Activated T-helper 1 cell treated with anti-CD3 and anti-CD28 coated beads, Interleukin-12 subunit alpha, Interleukin-12 subunit beta, Interleukin-2, Interleukin-4 antibody, amounts not matched to agents 30 ng/mL and 10 ng/mL and 1 ng/mL, durations not matched to agents 14 hours and 24 hours and 36 hours (primary cell): ENCODE measurements at regions not wholly inside any gene's neighbourhood (a gene's known extent, or its start where the extent isn't known, plus 50 kb on each side); places are given as distances from the start of the nearest gene placed in this dataset.
"Not testable (repeated sequence)": the region's sequence is repeated elsewhere in the genome, so short reads cannot be mapped to it uniquely, and the experiment has no call there.

ENCODE experiments used
- DNase-seq: peaks from one replicate; pipeline ENCODE4 v3.0.0; 2021; ENCODE audit warnings: low spot score
- H3K27ac Mint-ChIP-seq: one replicate; pipeline ENCODE4 v1.8.0; 2021; ENCODE audit warnings: mild to moderate bottlenecking, mixed read lengths
- H3K27me3 Mint-ChIP-seq: one replicate; pipeline ENCODE4 v1.8.0; 2022; ENCODE audit warnings: mild to moderate bottlenecking, moderate library complexity, mixed read lengths; ENCODE audit not compliant: insufficient read depth
- H3K36me3 Mint-ChIP-seq: one replicate; pipeline ENCODE4 v1.8.0; 2021; ENCODE audit warnings: low read depth, mixed read lengths
- H3K4me1 Mint-ChIP-seq: one replicate; pipeline ENCODE4 v1.8.0; 2021; ENCODE audit warnings: low read depth, mixed read lengths
- H3K4me3 Mint-ChIP-seq: one replicate; pipeline ENCODE4 v1.8.0; 2021; ENCODE audit warnings: mild to moderate bottlenecking, moderate library complexity, mixed read lengths
- H3K9me3 Mint-ChIP-seq: one replicate; pipeline ENCODE4 v1.8.0; 2021; ENCODE audit warnings: mixed read lengths
- intact Hi-C: fragments of 100-400 bp; cut with micrococcal nuclease; formaldehyde crosslinking; loops from one replicate; pipeline ENCODE4 v1.15.1; 2024

DNA sequence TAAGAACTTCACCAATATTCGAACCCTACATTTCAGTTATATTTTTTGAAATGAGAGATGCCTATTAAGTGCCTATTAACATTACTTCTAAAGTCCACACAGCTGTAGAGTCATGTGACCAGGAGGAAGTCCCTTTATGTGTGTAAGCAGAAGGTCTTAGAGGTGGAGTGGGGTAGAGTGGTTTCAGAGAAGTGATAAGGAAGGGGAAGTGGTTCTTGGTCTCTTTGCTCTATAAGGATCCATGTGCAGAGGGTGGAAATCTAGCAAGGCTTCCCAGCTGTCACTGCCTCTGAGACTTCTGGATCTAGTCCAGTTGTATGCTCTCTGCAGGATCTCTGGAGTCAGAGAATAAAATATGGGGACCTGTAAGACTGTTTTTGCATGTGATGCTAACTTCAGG is 673.9 kb downstream of the FLRT2 start:
- Mint-ChIP-seq H3K4me1 (no peaks in the 10 kb centered on the region), H3K36me3 (no peaks in the 10 kb centered on the region), H3K4me3 (no peak overlapping the region), H3K27me3 (peaks cover 1% of the 10 kb centered on the region), H3K9me3 (peaks cover 15% of the 10 kb centered on the region), H3K27ac (no peak overlapping the region)
- no peak for DNase-seq
- intact Hi-C loops = no loop called here

DNA sequence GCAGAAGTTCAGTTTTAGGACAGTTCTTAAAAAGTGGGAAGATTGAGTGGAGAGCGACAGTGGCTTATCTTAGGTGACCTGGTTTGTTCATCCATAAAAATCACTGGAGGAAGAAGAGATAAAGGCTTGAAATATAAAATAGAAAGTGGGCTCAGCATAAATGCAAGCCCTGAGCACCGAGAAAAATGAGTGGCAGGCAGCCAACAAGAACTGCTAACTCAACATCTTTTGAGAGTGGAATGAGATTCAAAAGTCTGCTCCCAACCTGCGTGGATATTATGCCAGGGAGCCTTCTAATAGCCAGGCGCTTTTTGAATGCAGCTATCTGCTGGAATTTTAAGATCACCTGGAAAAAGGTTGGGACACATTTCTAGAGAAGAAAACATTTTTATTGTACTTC is 666.5 kb downstream of the FLRT2 start:
- Mint-ChIP-seq H3K36me3 (no peaks in the 10 kb centered on the region), H3K4me1 (no peaks in the 10 kb centered on the region), H3K4me3 (no peak overlapping the region), H3K27ac (no peak overlapping the region), H3K9me3 (peaks cover 12% of the 10 kb centered on the region), H3K27me3 (peaks cover 1% of the 10 kb centered on the region)
- DNase-seq = no peak
- intact Hi-C loops = no loop called here

DNA sequence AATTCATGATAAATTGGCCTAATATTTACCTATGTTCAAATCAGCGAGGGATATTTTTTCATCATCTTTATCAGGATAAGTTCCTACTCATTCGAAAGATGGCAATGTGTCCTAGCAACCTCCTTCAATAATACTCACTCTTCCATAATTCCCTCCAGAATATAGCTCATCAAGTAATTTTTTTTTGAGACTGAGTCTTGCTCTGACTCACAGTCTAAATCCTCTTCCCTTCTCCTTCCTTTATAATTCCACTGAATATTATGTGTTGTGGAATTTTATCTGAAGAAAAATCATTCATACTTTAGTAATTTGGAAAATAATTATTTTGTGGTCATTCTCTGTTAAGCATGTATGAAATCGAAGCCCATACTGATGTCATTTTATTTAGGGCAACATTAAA is 663.8 kb downstream of the FLRT2 start:
- intact Hi-C loops = no loop called here
- Mint-ChIP-seq H3K27me3 (no peaks in the 10 kb centered on the region), H3K36me3 (no peaks in the 10 kb centered on the region), H3K4me3 (no peak overlapping the region), H3K9me3 (peaks cover 4% of the 10 kb centered on the region), H3K4me1 (no peaks in the 10 kb centered on the region), H3K27ac (no peak overlapping the region)
- DNase-seq = no peak

DNA sequence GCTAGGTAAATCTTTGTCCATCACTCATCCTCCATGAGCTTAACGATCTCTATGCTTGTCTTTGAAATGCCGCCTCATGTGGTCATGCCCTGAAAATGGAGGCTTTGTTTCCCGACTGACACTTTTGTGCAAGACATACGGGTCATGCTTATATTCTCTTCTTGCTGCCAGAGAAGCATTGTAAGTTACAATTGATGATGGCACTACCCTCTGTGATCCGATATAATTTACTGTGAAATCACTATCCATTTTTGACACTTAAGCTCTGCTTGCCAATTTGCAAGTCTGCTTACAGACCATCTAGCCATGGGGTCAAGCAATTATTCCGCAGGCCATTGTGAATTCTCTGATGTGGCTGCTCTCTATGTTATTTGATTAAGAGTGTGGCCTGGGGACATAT is 650.0 kb downstream of the FLRT2 start:
- H3K4me1 Mint-ChIP-seq = no peaks in the 10 kb centered on the region
- no peaks in the 10 kb centered on the region for H3K27me3 Mint-ChIP-seq
- intact Hi-C loops = no loop called here
- H3K27ac Mint-ChIP-seq = no peak overlapping the region
- H3K36me3 Mint-ChIP-seq = no peaks in the 10 kb centered on the region
- peaks cover 6% of the 10 kb centered on the region for H3K9me3 Mint-ChIP-seq
- H3K4me3 Mint-ChIP-seq = no peak overlapping the region
- DNase-seq = no peak

DNA sequence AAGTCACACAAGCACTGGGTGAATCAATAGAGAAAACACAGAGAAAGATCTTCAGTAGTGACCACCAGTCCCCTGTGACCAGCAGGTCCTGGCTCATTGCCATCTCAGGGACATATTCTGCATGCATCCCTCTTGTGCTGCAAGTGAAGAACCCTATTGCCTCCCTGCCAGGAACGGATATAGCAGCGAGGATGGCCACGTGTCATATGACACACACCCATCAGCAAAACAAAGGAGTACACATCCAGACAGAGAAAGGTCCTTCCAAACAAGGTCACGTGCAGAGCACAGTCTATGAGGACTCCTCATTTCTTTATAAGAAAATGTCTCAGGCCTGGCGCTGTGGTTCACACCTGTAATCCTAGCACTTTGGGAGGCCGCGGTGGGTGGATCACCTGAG is 638.4 kb downstream of the FLRT2 start:
- Mint-ChIP-seq H3K27ac (no peak overlapping the region), H3K4me1 (no peaks in the 10 kb centered on the region), H3K27me3 (no peaks in the 10 kb centered on the region), H3K36me3 (no peaks in the 10 kb centered on the region), H3K4me3 (no peak overlapping the region), H3K9me3 (no peaks in the 10 kb centered on the region)
- no peak for DNase-seq
- intact Hi-C loops = no loop called here

DNA sequence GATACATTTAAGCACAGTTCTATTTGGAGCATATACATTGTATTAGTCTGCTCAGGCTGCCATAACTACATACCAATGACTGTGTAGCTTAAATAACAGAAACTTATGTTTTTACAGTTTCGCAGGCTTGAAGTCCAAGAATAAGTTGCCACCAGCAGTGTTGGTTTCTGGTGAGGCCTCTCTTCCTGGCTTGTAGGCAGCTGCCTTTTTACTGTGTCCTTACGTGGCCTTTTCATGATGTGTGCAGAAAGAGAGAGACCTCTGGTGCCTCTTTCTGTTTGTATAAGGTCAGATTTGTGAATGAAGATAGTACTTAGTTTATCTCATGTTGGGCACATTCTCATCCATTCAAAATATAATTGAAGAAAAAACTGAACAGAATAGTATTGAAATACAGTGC is 636.6 kb downstream of the FLRT2 start:
- Mint-ChIP-seq H3K36me3 (no peaks in the 10 kb centered on the region), H3K27me3 (no peaks in the 10 kb centered on the region), H3K4me3 (no peak overlapping the region), H3K4me1 (no peaks in the 10 kb centered on the region), H3K9me3 (no peaks in the 10 kb centered on the region), H3K27ac (no peak overlapping the region)
- DNase-seq = no peak
- intact Hi-C loops = no loop called here

DNA sequence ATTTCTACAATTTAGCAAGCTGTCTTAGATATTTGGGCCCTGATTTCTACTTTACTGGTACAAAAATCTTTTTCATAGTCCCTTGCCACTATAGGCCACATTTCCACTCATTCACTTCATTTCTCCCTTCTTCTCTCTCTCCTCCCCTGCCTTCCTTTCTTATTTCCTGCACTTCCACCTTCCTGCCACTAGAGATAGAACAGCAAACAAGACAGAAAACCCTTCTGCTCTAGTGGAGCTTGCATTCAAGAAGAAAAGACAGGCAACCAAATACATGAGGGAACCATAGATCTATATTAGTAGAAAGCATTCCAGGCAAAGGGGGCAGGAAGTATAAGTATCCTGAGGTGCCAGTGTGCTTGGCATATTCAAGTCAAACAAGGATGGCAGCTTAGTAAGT is 623.5 kb downstream of the FLRT2 start:
- no peaks in the 10 kb centered on the region for H3K4me1 Mint-ChIP-seq
- H3K27me3 Mint-ChIP-seq = no peaks in the 10 kb centered on the region
- no peaks in the 10 kb centered on the region for H3K36me3 Mint-ChIP-seq
- DNase-seq = no peak
- no peaks in the 10 kb centered on the region for H3K9me3 Mint-ChIP-seq
- intact Hi-C loops = no loop called here
- no peak overlapping the region for H3K27ac Mint-ChIP-seq
- H3K4me3 Mint-ChIP-seq = no peak overlapping the region

DNA sequence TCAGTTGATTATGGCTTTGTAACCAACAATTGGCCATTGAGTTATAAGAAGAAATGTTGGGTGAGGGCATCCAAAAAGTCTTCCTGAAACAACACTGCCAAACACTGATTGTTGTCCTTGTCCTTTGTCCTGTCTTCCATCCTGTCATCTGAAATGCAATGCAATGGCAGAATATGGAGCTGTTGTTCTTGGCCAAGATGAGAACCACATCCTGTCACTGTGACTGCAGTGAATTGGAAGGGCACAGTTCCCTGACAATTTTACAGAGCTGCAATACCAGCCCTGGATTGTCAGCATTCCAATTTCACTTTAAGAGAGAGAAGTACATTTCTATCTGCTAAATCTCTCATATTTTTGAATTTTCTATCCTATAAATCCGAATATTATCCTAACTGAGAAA is 613.3 kb downstream of the FLRT2 start:
- H3K4me3 Mint-ChIP-seq = no peak overlapping the region
- no peaks in the 10 kb centered on the region for H3K27me3 Mint-ChIP-seq
- H3K27ac Mint-ChIP-seq = no peak overlapping the region
- DNase-seq = no peak
- intact Hi-C loops = no loop called here
- H3K36me3 Mint-ChIP-seq = no peaks in the 10 kb centered on the region
- no peaks in the 10 kb centered on the region for H3K4me1 Mint-ChIP-seq
- H3K9me3 Mint-ChIP-seq = peaks cover 8% of the 10 kb centered on the region

DNA sequence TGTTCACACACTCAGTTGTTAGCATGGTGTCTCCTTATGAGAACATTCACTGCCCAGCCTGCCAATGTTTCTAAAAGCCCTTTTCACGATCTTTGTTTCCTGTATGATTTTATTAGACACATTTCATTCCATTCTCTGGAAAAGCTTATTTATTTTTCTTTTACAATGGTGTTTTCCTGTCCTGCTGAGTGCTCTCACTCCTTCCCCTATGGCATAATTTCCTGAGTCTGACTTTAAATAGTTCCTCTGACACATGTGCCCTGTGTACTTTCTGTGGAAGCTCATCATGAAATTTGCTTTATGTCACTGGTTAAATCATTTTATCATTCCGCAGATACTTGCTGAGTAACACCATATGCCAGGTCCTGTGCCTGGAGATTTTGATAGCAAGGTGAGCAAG is 612.0 kb downstream of the FLRT2 start:
- intact Hi-C loops = no loop called here
- Mint-ChIP-seq H3K27ac (no peak overlapping the region), H3K27me3 (no peaks in the 10 kb centered on the region), H3K36me3 (no peaks in the 10 kb centered on the region), H3K4me1 (no peaks in the 10 kb centered on the region), H3K4me3 (no peak overlapping the region), H3K9me3 (peaks cover 8% of the 10 kb centered on the region)
- DNase-seq = no peak

DNA sequence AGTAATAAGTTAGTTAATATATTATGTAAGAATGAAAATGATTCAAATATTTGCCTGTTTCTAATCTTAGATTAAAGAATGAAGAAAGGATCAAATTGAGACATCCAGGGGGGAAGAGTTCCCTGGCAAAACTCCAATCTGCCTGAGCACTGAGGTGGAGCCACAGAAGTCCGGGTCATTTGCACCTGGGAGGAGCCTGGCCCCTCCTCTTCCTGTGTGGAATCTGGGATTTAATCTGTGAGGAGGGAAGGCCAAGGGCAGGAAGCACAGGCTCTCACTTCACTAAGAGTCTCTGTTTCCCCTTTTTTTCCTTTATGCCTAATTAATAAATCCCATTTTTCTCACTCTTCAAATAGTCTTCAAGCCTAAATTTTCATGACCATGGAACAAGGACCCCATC is 599.5 kb downstream of the FLRT2 start:
- Mint-ChIP-seq H3K27me3 (no peaks in the 10 kb centered on the region), H3K4me3 (no peak overlapping the region), H3K9me3 (no peaks in the 10 kb centered on the region), H3K4me1 (no peaks in the 10 kb centered on the region), H3K27ac (no peak overlapping the region), H3K36me3 (no peaks in the 10 kb centered on the region)
- no peak for DNase-seq
- intact Hi-C loops = no loop called here

DNA sequence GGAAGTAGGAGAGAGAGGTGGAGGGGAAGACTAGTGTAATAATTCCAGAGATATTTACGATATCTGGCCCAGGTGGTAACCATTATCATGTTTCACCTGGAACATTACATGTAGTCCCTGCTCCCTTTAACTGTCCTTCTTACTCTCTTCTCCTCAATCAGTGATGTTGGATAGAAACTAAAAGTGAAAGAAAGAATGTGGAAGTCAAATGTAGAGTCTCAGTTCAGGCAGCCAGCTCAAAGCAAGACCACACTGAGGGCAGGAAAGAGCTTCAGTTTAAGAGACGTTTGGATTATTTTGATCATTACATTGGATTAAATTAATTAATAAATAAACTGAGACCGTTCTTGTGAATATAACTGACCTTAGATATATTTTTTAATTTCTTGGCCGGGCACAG is 594.4 kb downstream of the FLRT2 start:
- H3K4me1 Mint-ChIP-seq = peaks cover 7% of the 10 kb centered on the region
- DNase-seq = no peak
- H3K9me3 Mint-ChIP-seq = peaks cover 4% of the 10 kb centered on the region
- no peaks in the 10 kb centered on the region for H3K36me3 Mint-ChIP-seq
- no peaks in the 10 kb centered on the region for H3K27me3 Mint-ChIP-seq
- H3K4me3 Mint-ChIP-seq = no peak overlapping the region
- intact Hi-C loops = no loop called here
- H3K27ac Mint-ChIP-seq = no peak overlapping the region

DNA sequence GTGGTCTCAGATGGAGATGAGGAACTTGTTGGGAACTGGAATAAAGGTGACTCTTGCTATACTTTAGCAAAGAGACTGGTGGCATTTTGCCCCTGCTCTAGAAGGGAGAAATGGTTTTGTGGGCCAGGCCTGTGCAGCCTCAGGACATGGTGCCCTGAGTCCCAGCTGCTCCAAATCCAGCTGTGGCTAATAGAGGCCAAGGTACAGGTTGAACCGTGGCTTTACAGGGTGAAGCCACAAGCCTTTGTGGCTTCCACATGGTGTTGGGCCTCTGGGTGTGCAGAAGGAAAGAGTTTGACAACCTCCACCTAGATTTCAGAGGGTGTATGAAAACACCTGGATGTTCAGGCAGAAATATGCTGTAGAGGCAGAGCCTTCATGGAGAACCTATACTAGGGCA is 586.0 kb downstream of the FLRT2 start:
- H3K27ac Mint-ChIP-seq = no peak overlapping the region
- intact Hi-C loops = no loop called here
- peaks cover 17% of the 10 kb centered on the region for H3K9me3 Mint-ChIP-seq
- no peaks in the 10 kb centered on the region for H3K4me1 Mint-ChIP-seq
- H3K4me3 Mint-ChIP-seq = no peak overlapping the region
- no peaks in the 10 kb centered on the region for H3K36me3 Mint-ChIP-seq
- H3K27me3 Mint-ChIP-seq = no peaks in the 10 kb centered on the region
- DNase-seq = no peak

DNA sequence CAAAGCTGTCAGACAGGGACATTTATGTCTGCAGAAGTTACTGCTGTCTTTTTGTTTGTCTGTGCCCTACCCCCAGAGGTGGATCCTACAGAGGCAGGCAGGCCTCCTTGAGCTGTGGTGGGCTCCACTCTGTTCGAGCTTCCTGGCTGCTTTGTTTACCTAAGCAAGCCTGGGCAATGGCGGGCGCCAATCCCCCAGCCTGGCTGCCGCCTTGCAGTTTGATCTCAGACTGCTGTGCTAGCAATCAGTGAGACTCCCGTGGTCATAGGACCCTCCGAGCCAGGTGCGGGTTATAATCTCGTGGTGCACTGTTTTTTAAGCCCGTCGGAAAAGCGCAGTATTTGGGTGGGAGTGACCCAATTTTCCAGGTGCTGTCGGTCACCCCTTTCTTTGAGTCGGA is 580.9 kb downstream of the FLRT2 start:
- intact Hi-C loops, H3K4me3 Mint-ChIP-seq, H3K36me3 Mint-ChIP-seq, H3K27ac Mint-ChIP-seq, H3K27me3 Mint-ChIP-seq, DNase-seq, H3K4me1 Mint-ChIP-seq: not testable (repeated sequence)
- H3K9me3 Mint-ChIP-seq = peaks cover 15% of the 10 kb centered on the region

DNA sequence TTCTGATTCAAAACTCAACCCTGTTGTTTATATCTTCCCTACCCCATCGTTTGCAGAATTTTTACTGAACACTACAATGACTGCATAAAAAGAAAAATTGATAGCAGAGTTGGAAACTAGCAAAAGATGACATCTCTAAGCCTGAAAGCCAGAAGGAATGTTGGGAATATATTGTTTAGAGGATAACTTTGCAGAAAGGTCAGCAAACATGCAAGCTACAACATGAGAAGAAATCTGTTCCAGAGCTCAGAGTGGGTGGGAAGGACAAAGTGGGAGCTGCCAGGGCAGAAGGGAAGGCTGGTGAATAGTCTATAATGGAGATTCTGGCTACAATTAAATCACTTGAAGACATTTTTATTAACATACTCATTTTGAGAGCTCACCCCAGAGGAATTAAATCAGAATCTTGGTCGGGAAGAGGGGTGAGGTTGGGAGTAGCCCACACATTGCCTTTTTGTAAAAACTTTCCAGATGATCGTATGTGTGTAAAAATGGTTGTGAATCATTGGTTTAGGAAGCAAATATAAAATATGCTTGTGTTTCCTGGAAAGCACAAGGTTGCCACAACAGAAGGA is 574.8 kb downstream of the FLRT2 start:
- DNase-seq = no peak
- no peaks in the 10 kb centered on the region for H3K4me1 Mint-ChIP-seq
- no peaks in the 10 kb centered on the region for H3K36me3 Mint-ChIP-seq
- no peak overlapping the region for H3K27ac Mint-ChIP-seq
- H3K4me3 Mint-ChIP-seq = no peak overlapping the region
- no peaks in the 10 kb centered on the region for H3K27me3 Mint-ChIP-seq
- intact Hi-C loops = no loop called here
- peaks cover 19% of the 10 kb centered on the region for H3K9me3 Mint-ChIP-seq
